Prostate gland (tissue), 2 donors: ENCODE measurements at regions not wholly inside any gene's neighbourhood (a gene's known extent, or its start where the extent isn't known, plus 50 kb on each side); places are given as distances from the start of the nearest gene placed in this dataset.

Source experiments
- POLR2A ChIP-seq: fragments of 450-650 bp; IDR thresholded peaks from one replicate; pipeline ENCODE4 v1.6.1; 2016; ENCODE audit warnings: antibody characterized with exemption, mild to moderate bottlenecking
- POLR2AphosphoS5 ChIP-seq: sonication (generic); formaldehyde crosslinking; IDR thresholded peaks from one replicate; pipeline ENCODE4 v1.6.1; 2017; ENCODE audit warnings: antibody characterized with exemption
- TF ChIP-seq, protein P1 (sequence below), 4 experiments: fragments of 200-600 bp in 2 of 4; fragments of 450-650 bp in 2 of 4; sonication (generic) in 2 of 4; IDR thresholded peaks; 1 replicate in 3 of 4; 2 replicates in 1 of 4; pipeline ENCODE4 v1.5.1; 2016 to 2019; ENCODE audit warnings: antibody characterized with exemption in 4 of 4, mild to moderate bottlenecking in 2 of 4, moderate library complexity in 2 of 4

DNA sequence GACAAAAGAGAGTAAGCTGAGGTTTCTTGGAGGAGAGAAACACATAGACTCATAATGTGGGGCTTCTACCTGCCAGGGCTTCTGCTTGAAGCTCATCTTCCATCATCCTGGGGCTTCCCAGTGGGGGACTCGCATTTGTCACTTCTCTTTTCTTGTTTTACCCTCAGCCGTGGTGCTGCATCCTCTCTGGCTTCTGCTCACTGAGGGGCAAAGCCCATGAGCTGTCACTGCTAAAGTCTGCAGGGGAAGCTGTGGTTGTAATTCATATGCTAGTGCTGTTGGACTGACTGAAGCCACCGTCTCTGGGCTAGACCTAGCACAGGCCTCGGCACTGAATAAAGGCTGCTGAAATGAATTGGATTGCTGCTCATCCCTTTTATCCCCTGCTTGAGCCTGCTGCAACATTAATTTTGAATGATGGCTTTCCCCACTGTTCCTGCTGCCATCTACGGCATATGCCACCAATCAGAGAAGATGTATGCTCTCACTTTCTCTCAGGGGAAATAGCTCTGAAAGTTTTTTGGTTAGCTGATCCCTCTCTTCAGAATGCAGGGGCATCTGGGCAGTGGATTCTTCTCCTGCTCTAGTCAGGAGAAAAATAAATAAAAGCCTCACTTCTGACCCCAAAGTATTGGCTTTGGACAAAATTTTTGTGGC, 568.4 kb upstream of the MAP3K7 start:
- TF ChIP-seq, protein P1, sequence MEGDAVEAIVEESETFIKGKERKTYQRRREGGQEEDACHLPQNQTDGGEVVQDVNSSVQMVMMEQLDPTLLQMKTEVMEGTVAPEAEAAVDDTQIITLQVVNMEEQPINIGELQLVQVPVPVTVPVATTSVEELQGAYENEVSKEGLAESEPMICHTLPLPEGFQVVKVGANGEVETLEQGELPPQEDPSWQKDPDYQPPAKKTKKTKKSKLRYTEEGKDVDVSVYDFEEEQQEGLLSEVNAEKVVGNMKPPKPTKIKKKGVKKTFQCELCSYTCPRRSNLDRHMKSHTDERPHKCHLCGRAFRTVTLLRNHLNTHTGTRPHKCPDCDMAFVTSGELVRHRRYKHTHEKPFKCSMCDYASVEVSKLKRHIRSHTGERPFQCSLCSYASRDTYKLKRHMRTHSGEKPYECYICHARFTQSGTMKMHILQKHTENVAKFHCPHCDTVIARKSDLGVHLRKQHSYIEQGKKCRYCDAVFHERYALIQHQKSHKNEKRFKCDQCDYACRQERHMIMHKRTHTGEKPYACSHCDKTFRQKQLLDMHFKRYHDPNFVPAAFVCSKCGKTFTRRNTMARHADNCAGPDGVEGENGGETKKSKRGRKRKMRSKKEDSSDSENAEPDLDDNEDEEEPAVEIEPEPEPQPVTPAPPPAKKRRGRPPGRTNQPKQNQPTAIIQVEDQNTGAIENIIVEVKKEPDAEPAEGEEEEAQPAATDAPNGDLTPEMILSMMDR (IDR thresholded peaks at IDR 0.05): no peak
- TF ChIP-seq POLR2AphosphoS5: no peak
- no peak for TF ChIP-seq POLR2A
